Heart left ventricle (tissue), 16 donors: ENCODE measurements at regions not wholly inside any gene's neighbourhood (a gene's known extent, or its start where the extent isn't known, plus 50 kb on each side); places are given as distances from the start of the nearest gene placed in this dataset.
A peak's percentile ranks its signal among the peaks of the same experiment; 100 is the strongest.

Experiments used
- ATAC-seq, 4 donors: fragments of 200-7000 bp; cut with Tn5 transposase; one replicate each; pipeline ENCODE4 v1.9.1; 2020 to 2022; ENCODE audit warnings: moderate library complexity in 4 of 4, mild to moderate bottlenecking in 3 of 4, moderate number of reproducible peaks in 1 of 4
- DNase-seq, 5 donors: peaks; one replicate each; pipeline ENCODE4 v3.0.0-alpha.2; 2020
- H3K27ac ChIP-seq, 12 donors: fragments of 200-600 bp; sonication (generic) in 4 of 12; one replicate each; pipeline versions ENCODE4 v1.5.0 to v1.8.0; 2016 to 2022; ENCODE audit warnings: mild to moderate bottlenecking in 2 of 12
- H3K27me3 ChIP-seq, 9 donors: fragments of 200-600 bp; sonication (generic) in 2 of 9; one replicate each; pipeline versions ENCODE4 v1.5.1 to v1.8.0; 2016 to 2022; ENCODE audit warnings: mild to moderate bottlenecking in 3 of 9
- H3K36me3 ChIP-seq, 9 donors: fragments of 200-600 bp; sonication (generic) in 2 of 9; one replicate each; pipeline versions ENCODE4 v1.5.0 to v1.8.0; 2018 to 2022; ENCODE audit warnings: mild to moderate bottlenecking in 2 of 9
- H3K4me1 ChIP-seq, 12 donors: fragments of 200-600 bp; sonication (generic) in 4 of 12; one replicate each; pipeline versions ENCODE4 v1.5.0 to v1.8.0; 2016 to 2022; ENCODE audit warnings: mild to moderate bottlenecking in 3 of 12
- H3K4me3 ChIP-seq, 12 donors: fragments of 200-600 bp; sonication (generic) in 4 of 12; one replicate each; pipeline versions ENCODE4 v1.5.0 to v1.8.0; 2017 to 2022; ENCODE audit warnings: mild to moderate bottlenecking in 9 of 12, moderate library complexity in 4 of 12
- H3K9me3 ChIP-seq, 12 donors: fragments of 200-600 bp; sonication (generic) in 4 of 12; one replicate each; pipeline versions ENCODE4 v1.5.0 to v1.8.0; 2016 to 2022; ENCODE audit warnings: mild to moderate bottlenecking in 1 of 12
- POLR2A ChIP-seq, 2 donors: fragments of 450-650 bp; IDR thresholded peaks; one replicate each; pipeline ENCODE4 v1.6.1; 2017; ENCODE audit warnings: antibody characterized with exemption in 2 of 2, mild to moderate bottlenecking in 2 of 2, moderate library complexity in 2 of 2
- WGBS, 4 donors: extraction: QIAGEN DNeasy Blood & Tissue Kit in 2 of 4; methylation state at CpG; one replicate each; pipeline versions ENCODE4 v1.1.5 to v1.1.7; 2013 to 2018; 5-methylcytosine and 5-hydroxymethylcytosine counted together
- intact Hi-C, 10 donors: fragments of 100-400 bp; cut with DNase I; formaldehyde crosslinking; loops; one replicate each; pipeline versions ENCODE4 v1.11.1 to v1.14.2; 2022
- TF ChIP-seq, protein P1 (sequence below), 12 donors: fragments of 200-600 bp; sonication (generic) in 4 of 12; IDR thresholded peaks; one replicate each; pipeline versions ENCODE4 v1.5.0 to v1.8.0; 2018 to 2022; ENCODE audit warnings: antibody characterized with exemption in 12 of 12, mild to moderate bottlenecking in 5 of 12
- donor health status: ischemic (EF 13 %, LVEDD 7.1; RV severe dilation, severe dysfunction).
- donor health status: healthy with polysubstance abuse.
- donor health status: DM: no; HTN: yes; CAD: no.
- donor health status: DM: no; HTN: no; CAD: no.
- donor health status: ischemic (EF 25% LVEDD 6.9; RV normal size, moderate dysfunction).
- donor health status: ischemic (EF 25% LVEDD 5.7; RV mildly dilated, moderate dysfunction).
- donor health status: healthy.
- donor health status: DM: yes; HTN: yes; CAD: no.
- donor health status: ischemic (EF 35%, LVEDD 5.7; RV mildly dilated, moderate dysfunction).
- donor health status: nonischemic (EF 11% LVEDD 7.7; RV severe dilation, severe dysfunction).
- donor health status: DM: yes; HTN: yes; CAD: no.
- donor health status: PGD.
- donor health status: ischemic (EF 29% LVEDD 5.4; RV normal size, mild dysfunction).
- donor health status: nonischemic (EF 23%, LVEDD 6.1; RV moderate dilation, normal function).

DNA sequence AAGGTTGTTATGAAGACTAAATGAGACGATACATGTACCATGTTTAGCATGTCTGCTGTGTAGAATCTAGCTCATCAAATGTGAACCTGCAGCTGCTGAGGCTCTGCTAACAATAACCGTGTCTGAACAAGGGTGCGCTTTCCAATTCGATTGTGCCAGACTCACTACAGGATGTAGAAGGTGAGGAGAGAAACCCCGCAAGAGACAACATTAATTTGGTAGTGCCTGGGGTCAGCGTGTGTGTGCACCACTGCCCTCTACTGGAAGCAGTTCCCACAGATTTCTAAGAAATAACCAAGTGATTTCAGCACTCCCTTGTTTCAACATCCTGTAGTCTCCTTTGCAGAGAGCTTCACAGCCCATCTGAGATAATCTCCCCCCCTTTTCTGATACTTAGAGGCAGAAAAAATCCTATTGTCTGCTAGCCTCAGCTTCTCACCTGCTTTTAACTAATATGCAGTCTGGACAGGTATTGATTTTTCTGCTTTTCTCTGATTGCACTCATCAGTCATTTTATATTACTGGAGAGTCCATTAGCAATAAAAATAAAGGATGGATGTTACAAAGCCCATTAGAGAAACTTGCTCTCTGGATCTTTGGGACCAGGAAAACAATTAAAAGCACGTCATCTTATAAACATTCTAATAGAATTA, 96.7 kb upstream of the BACH2 start:
- H3K4me1 ChIP-seq = peaks cover 0 to 11% (median 0%) of the 10 kb centered on the region in 12 donors
- no peaks in the 10 kb centered on the region for H3K9me3 ChIP-seq
- H3K27ac ChIP-seq = no peak overlapping the region
- ATAC-seq = peak; percentile 62 to 77 (median 72)
- DNase-seq = peak in 3 of 5 donors; percentile 43 to 53 (median 51)
- H3K27me3 ChIP-seq = no peaks in the 10 kb centered on the region
- no peak for TF ChIP-seq POLR2A (IDR thresholded peaks at IDR 0.05)
- TF ChIP-seq, protein P1, sequence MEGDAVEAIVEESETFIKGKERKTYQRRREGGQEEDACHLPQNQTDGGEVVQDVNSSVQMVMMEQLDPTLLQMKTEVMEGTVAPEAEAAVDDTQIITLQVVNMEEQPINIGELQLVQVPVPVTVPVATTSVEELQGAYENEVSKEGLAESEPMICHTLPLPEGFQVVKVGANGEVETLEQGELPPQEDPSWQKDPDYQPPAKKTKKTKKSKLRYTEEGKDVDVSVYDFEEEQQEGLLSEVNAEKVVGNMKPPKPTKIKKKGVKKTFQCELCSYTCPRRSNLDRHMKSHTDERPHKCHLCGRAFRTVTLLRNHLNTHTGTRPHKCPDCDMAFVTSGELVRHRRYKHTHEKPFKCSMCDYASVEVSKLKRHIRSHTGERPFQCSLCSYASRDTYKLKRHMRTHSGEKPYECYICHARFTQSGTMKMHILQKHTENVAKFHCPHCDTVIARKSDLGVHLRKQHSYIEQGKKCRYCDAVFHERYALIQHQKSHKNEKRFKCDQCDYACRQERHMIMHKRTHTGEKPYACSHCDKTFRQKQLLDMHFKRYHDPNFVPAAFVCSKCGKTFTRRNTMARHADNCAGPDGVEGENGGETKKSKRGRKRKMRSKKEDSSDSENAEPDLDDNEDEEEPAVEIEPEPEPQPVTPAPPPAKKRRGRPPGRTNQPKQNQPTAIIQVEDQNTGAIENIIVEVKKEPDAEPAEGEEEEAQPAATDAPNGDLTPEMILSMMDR (IDR thresholded peaks at IDR 0.05) = peak; percentile 67 to 84 (median 76)
- H3K36me3 ChIP-seq = no peaks in the 10 kb centered on the region
- no peak overlapping the region for H3K4me3 ChIP-seq
- WGBS, 4 donors = 27 to 32% (median 31%) methylated on average over 7 of the region's 7 CpGs
- intact Hi-C loops = loop anchor here (1.0 to 10.0 kb wide), 17 partner anchors 81 to 453 kb away; partner anchors contain the start of gene BACH2 (in 2 of the 10)

DNA sequence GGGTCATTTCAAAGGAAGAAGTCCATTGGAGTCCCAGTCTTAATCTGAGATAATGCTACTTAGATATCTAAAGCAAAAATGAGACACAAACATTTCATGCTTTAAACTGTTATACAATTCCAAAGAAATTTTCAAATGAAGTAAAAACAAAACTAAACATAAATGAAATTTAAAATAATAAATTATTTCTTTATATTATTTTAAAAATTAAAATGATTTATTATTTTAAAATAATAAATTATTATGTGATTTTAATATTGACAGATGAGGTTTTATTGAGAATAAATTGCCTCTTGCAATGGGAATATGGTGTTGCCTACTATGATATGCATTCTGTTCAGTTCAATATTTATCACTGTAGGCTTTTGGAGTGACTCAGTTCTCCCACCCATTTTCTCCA, 93.7 kb upstream of the BACH2 start:
- no peak overlapping the region for H3K4me3 ChIP-seq
- no peaks in the 10 kb centered on the region for H3K36me3 ChIP-seq
- TF ChIP-seq POLR2A (IDR thresholded peaks at IDR 0.05) = no peak
- TF ChIP-seq, protein P1 (IDR thresholded peaks at IDR 0.05) = no peak
- H3K4me1 ChIP-seq = peaks cover 0 to 3% (median 0%) of the 10 kb centered on the region in 12 donors
- no peak overlapping the region for H3K27ac ChIP-seq
- no peaks in the 10 kb centered on the region for H3K27me3 ChIP-seq
- intact Hi-C loops = loop anchor here (5.0 to 10.0 kb wide), 11 partner anchors 84 to 446 kb away; partner anchors contain the start of gene BACH2 (in 2 of the 10)
- ATAC-seq (no peak), DNase-seq (no peak)
- H3K9me3 ChIP-seq = no peaks in the 10 kb centered on the region

DNA sequence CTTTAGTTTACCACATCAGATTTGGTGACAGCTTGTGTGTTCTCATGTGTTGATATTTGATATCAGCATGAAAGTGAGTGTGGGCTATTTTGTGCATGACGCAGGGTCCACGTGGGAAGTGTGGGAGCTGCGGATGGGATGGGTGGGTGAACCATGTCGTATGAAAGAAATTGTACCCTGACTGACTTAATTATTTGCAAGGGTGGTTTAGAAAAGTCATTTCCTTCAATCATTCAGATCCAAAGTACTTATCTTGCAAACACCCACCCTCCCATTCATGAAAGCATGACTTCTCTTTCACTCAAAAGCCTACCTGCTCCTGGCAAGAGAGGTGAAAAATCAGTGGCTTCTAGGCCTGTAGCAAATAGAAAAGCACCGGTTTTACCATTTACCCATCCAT, 91.8 kb upstream of the BACH2 start:
- WGBS, 4 donors = 82 to 90% (median 83%) methylated on average over 5 of the region's 5 CpGs
- no peak for DNase-seq
- H3K9me3 ChIP-seq = no peaks in the 10 kb centered on the region
- no peak overlapping the region for H3K27ac ChIP-seq
- no peak for ATAC-seq
- intact Hi-C loops = loop anchor here in 3 of 10 donors (5.0 kb wide), 3 partner anchors 91 to 416 kb away; partner anchors contain the start of gene BACH2 (in 1 of the 3)
- peaks cover 0 to 3% (median 0%) of the 10 kb centered on the region in 12 donors for H3K4me1 ChIP-seq
- no peaks in the 10 kb centered on the region for H3K36me3 ChIP-seq
- TF ChIP-seq POLR2A (IDR thresholded peaks at IDR 0.05) = no peak
- H3K27me3 ChIP-seq = no peaks in the 10 kb centered on the region
- H3K4me3 ChIP-seq = no peak overlapping the region

DNA sequence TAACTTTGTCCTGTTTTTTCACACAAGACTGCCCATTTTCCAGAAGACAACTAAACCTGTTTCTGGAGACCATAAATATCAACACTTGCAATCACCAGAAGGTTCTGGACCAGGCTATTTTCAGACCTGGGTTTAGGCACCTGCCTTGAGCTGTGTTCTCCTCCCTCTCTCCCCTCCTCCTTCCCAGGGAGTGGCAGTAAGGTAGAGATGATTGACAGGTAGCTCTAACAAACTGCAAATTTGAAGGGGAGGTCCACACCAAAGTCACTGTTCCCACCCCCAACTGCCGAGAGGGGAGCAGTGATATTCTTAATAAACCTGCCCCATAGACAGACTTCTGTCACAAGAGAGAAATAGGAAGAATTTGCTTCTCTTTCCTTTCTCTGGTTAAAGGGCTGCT, 91.2 kb upstream of the BACH2 start:
- no peaks in the 10 kb centered on the region for H3K27me3 ChIP-seq
- TF ChIP-seq, protein P1 (IDR thresholded peaks at IDR 0.05) = no peak
- no peak for TF ChIP-seq POLR2A (IDR thresholded peaks at IDR 0.05)
- H3K36me3 ChIP-seq = no peaks in the 10 kb centered on the region
- intact Hi-C loops = loop anchor here in 3 of 10 donors (5.0 kb wide), 3 partner anchors 91 to 416 kb away; partner anchors contain the start of gene BACH2 (in 1 of the 3)
- DNase-seq (no peak), ATAC-seq (no peak)
- WGBS, 4 donors = 76 to 100% (median 89%) methylated on average over 1 of the region's 1 CpG
- no peak overlapping the region for H3K4me3 ChIP-seq
- peaks cover 0 to 3% (median 0%) of the 10 kb centered on the region in 12 donors for H3K4me1 ChIP-seq
- H3K9me3 ChIP-seq = no peaks in the 10 kb centered on the region
- H3K27ac ChIP-seq = no peak overlapping the region
